H1 (cell line): ENCODE measurements at regions not wholly inside any gene's neighbourhood (a gene's known extent, or its start where the extent isn't known, plus 50 kb on each side); places are given as distances from the start of the nearest gene placed in this dataset.

ENCODE experiments used
- CEBPB ChIP-seq: IDR thresholded peaks from 2 replicates; pipeline ENCODE4 v1.6.1; 2012; ENCODE audit warnings: low read depth, low read length
- EP300 ChIP-seq, 2 experiments: IDR thresholded peaks; 1 replicate in 1 of 2; 2 replicates in 1 of 2; pipeline ENCODE4 v1.6.1; 2011 to 2012; ENCODE audit warnings: low read depth in 2 of 2, low read length in 2 of 2, mild to moderate bottlenecking in 2 of 2, borderline replicate concordance in 1 of 2, inconsistent platforms in 1 of 2, moderate library complexity in 1 of 2
- PHF8 ChIP-seq: fragments of 200-600 bp; sonication (generic); conservative IDR thresholded peaks from 2 replicates; pipeline ENCODE4 v1.7.1; 2012; ENCODE audit warnings: low read depth, mild to moderate bottlenecking, inconsistent platforms, low read length, moderate library complexity
- POLR2A ChIP-seq, 2 experiments: IDR thresholded peaks; 1 replicate in 1 of 2; 2 replicates in 1 of 2; pipeline ENCODE4 v1.6.1; 2011; ENCODE audit warnings: low read depth in 2 of 2, low read length in 2 of 2, mild to moderate bottlenecking in 2 of 2; ENCODE audit errors: control extremely low read depth in 1 of 2
- RAD21 ChIP-seq, 2 experiments: IDR thresholded peaks in 1 of 2; conservative IDR thresholded peaks in 1 of 2; 2 replicates each; pipeline ENCODE4 v1.6.1; 2011; ENCODE audit warnings: low read depth in 2 of 2, low read length in 2 of 2, improper control_type of control experiment in 1 of 2, inconsistent platforms in 1 of 2, mild to moderate bottlenecking in 1 of 2, moderate library complexity in 1 of 2
- SUZ12 ChIP-seq: fragments of 200-600 bp; sonication (generic); IDR thresholded peaks from 2 replicates; pipeline ENCODE4 v1.6.1; 2012; ENCODE audit warnings: mild to moderate bottlenecking, inconsistent platforms, low read length, moderate library complexity, mixed read lengths
- TAF1 ChIP-seq: IDR thresholded peaks from 2 replicates; pipeline ENCODE4 v1.6.1; 2011; ENCODE audit warnings: mild to moderate bottlenecking, low read depth, low read length
- TF ChIP-seq, protein P1 (sequence below), 3 experiments: IDR thresholded peaks; 1 replicate in 2 of 3; 2 replicates in 1 of 3; pipeline versions ENCODE4 v1.5.1 to v1.6.1; 2011; ENCODE audit warnings: low read length in 3 of 3, mild to moderate bottlenecking in 3 of 3, inconsistent platforms in 2 of 3, low read depth in 1 of 3, moderate library complexity in 1 of 3; ENCODE audit not compliant: insufficient read depth in 1 of 3; ENCODE audit errors: control extremely low read depth in 1 of 3

DNA sequence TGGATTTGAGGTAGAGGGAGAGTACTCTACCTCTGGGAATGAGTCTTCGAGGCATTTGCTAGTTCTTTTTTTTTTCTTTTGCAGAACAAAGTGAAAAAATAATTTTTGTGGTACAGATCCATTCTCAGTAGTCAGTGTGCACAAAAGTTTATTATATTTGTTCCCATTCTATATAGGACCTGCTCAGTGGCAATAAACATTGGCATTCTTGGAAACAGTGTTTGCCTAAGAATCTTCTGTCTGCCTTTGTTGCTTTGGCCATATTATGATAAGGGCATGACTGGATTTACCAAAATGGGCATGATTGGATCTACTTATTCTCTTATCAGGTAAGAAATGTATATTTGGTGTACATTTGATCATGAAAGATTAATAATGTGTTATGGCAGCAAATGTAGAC lies 583.3 kb downstream of the PLCL1 start:
- TF ChIP-seq CEBPB = no peak
- no peak for TF ChIP-seq EP300 (IDR thresholded peaks at IDR 0.05; ENCODE audit: borderline replicate concordance in 1 of 2, low read depth in 2 of 2, low read length in 2 of 2)
- no peak for TF ChIP-seq POLR2A (IDR thresholded peaks at IDR 0.05; ENCODE audit: control extremely low read depth in 1 of 2, low read depth in 2 of 2, low read length in 2 of 2)
- TF ChIP-seq, protein P1, sequence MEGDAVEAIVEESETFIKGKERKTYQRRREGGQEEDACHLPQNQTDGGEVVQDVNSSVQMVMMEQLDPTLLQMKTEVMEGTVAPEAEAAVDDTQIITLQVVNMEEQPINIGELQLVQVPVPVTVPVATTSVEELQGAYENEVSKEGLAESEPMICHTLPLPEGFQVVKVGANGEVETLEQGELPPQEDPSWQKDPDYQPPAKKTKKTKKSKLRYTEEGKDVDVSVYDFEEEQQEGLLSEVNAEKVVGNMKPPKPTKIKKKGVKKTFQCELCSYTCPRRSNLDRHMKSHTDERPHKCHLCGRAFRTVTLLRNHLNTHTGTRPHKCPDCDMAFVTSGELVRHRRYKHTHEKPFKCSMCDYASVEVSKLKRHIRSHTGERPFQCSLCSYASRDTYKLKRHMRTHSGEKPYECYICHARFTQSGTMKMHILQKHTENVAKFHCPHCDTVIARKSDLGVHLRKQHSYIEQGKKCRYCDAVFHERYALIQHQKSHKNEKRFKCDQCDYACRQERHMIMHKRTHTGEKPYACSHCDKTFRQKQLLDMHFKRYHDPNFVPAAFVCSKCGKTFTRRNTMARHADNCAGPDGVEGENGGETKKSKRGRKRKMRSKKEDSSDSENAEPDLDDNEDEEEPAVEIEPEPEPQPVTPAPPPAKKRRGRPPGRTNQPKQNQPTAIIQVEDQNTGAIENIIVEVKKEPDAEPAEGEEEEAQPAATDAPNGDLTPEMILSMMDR (IDR thresholded peaks at IDR 0.05; ENCODE audit: control extremely low read depth in 1 of 3, insufficient read depth in 1 of 3, low read depth in 1 of 3, low read length in 3 of 3) = no peak
- TF ChIP-seq TAF1 = no peak
- TF ChIP-seq SUZ12 = no peak
- TF ChIP-seq RAD21 (IDR thresholded peaks at IDR 0.05 in 1 of 2, conservative IDR thresholded peaks at IDR 0.05 in 1 of 2; ENCODE audit: low read depth in 2 of 2, low read length in 2 of 2) = no peak
- TF ChIP-seq PHF8 = no peak
